LHCN-M2 (cell line): ENCODE measurements at regions not wholly inside any gene's neighbourhood (a gene's known extent, or its start where the extent isn't known, plus 50 kb on each side); places are given as distances from the start of the nearest gene placed in this dataset.

Experiments
- DNase-seq: peaks from one replicate; pipeline ENCODE4 v3.0.0-alpha.2; 2012; ENCODE audit warnings: low read depth

GRCh38 chr2:8391126-8391525, 290.7 kb upstream of the ID2 start:
- no peak for DNase-seq

GRCh38 chr2:8391584-8391983, 290.3 kb upstream of the ID2 start:
- no peak for DNase-seq

GRCh38 chr2:8392098-8392866, 289.6 kb upstream of the ID2 start:
- DNase-seq: no peak

GRCh38 chr2:8393506-8393905, 288.4 kb upstream of the ID2 start:
- DNase-seq: no peak

- DNase-seq: no peak
Observed at GRCh38 chr2:8394131-8394530, 287.7 kb upstream of the ID2 start.

- no peak for DNase-seq
Observed at GRCh38 chr2:8394569-8395359, 287.1 kb upstream of the ID2 start.

GRCh38 chr2:8395718-8396117, 286.1 kb upstream of the ID2 start:
- no peak for DNase-seq

- no peak for DNase-seq
Observed at GRCh38 chr2:8398040-8398668, 283.7 kb upstream of the ID2 start.

GRCh38 chr2:8399731-8400130, 282.1 kb upstream of the ID2 start:
- no peak for DNase-seq

GRCh38 chr2:8400196-8400595, 281.7 kb upstream of the ID2 start:
- no peak for DNase-seq

- no peak for DNase-seq
Observed at GRCh38 chr2:8402222-8402621, 279.6 kb upstream of the ID2 start.

GRCh38 chr2:8403876-8404275, 278.0 kb upstream of the ID2 start:
- no peak for DNase-seq

- DNase-seq: no peak
Observed at GRCh38 chr2:8405334-8405733, 276.5 kb upstream of the ID2 start.

- DNase-seq: no peak
Observed at GRCh38 chr2:8406271-8406670, 275.6 kb upstream of the ID2 start.

GRCh38 chr2:8407332-8407731, 274.5 kb upstream of the ID2 start:
- DNase-seq: no peak

- DNase-seq: no peak
Observed at GRCh38 chr2:8408560-8409460, 273.0 kb upstream of the ID2 start.

GRCh38 chr2:8409461-8410260, 272.2 kb upstream of the ID2 start:
- DNase-seq: no peak

- DNase-seq: no peak
Observed at GRCh38 chr2:8412082-8412481, 269.8 kb upstream of the ID2 start.

- peak; percentile 14 for DNase-seq
Observed at GRCh38 chr2:8412586-8412985, 269.3 kb upstream of the ID2 start.

GRCh38 chr2:8413589-8414135, 268.2 kb upstream of the ID2 start:
- no peak for DNase-seq
